K562 (cell line): ENCODE measurements at regions not wholly inside any gene's neighbourhood (a gene's known extent, or its start where the extent isn't known, plus 50 kb on each side); places are given as distances from the start of the nearest gene placed in this dataset.

ENCODE experiments used
- POLR3G ChIP-seq: IDR thresholded peaks from 2 replicates; pipeline ENCODE4 v1.6.1; 2011; ENCODE audit not compliant: insufficient read length, insufficient replicate concordance; ENCODE audit errors: extremely low read depth
- SP2 ChIP-seq: IDR thresholded peaks from 2 replicates; pipeline ENCODE4 v1.6.1; 2011; ENCODE audit warnings: mild to moderate bottlenecking, low read depth, low read length, moderate library complexity; ENCODE audit not compliant: poor library complexity, severe bottlenecking; ENCODE audit errors: extremely low read depth
- ZNF23 ChIP-seq: fragments of 250-450 bp; sonication (Bioruptor Pico); IDR thresholded peaks from 2 replicates; pipeline ENCODE4 v1.4.0; 2020; ENCODE audit warnings: mild to moderate bottlenecking
- ZNF408 ChIP-seq: fragments of 250-450 bp; sonication (Bioruptor Pico); IDR thresholded peaks from 2 replicates; pipeline ENCODE4 v1.4.0; 2020; ENCODE audit warnings: low read depth, mild to moderate bottlenecking, moderate library complexity
- TF ChIP-seq, protein P1 (sequence below), 3 experiments: IDR thresholded peaks in 2 of 3; conservative IDR thresholded peaks in 1 of 3; 2 replicates each; pipeline ENCODE4 v1.5.1; 2011 to 2012; ENCODE audit warnings: low read length in 3 of 3, mild to moderate bottlenecking in 3 of 3, control low read depth in 2 of 3, improper control_type of control experiment in 1 of 3, inconsistent platforms in 1 of 3, low read depth in 1 of 3, mixed read lengths in 1 of 3, moderate library complexity in 1 of 3; ENCODE audit not compliant: insufficient read depth in 2 of 3

DNA sequence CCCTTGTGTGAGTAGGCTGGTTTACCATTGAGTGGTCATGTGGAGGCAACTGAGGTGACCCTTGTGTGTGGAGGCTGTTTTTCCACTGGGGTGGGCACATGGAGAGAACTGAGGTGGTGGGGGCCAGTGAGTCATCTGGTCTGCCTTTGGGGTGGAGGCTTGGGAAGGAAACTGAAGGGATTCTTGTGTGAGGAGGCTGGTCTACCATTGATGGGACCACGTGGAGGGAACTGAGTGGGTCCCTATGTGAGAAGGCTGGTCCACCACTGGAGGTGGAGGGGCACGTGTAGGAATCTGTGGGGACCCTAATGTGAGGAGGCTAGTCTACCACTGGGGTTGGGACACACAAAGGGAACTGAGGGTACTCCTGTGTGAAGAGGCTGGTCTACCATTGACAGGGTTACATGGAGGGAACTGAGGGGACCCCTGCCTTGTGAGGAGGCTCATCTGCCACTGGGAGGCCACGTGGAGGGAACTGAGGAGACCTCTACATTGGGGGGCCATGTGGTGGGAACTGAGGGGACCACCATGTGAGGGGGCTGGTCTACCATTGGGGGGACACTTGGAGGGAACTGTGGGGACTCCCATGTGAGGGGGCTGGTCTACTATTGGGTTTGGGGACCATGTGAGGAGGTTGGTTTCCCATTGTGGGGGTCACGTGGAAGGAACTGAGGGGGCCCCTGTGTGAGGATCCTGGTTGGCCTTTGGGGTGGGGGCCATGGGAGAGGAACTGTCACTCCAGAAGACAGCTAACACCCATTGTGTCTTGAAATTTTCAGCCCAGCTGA lies 164.5 kb downstream of the WNT7A start:
- TF ChIP-seq, protein P1, sequence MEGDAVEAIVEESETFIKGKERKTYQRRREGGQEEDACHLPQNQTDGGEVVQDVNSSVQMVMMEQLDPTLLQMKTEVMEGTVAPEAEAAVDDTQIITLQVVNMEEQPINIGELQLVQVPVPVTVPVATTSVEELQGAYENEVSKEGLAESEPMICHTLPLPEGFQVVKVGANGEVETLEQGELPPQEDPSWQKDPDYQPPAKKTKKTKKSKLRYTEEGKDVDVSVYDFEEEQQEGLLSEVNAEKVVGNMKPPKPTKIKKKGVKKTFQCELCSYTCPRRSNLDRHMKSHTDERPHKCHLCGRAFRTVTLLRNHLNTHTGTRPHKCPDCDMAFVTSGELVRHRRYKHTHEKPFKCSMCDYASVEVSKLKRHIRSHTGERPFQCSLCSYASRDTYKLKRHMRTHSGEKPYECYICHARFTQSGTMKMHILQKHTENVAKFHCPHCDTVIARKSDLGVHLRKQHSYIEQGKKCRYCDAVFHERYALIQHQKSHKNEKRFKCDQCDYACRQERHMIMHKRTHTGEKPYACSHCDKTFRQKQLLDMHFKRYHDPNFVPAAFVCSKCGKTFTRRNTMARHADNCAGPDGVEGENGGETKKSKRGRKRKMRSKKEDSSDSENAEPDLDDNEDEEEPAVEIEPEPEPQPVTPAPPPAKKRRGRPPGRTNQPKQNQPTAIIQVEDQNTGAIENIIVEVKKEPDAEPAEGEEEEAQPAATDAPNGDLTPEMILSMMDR (IDR thresholded peaks at IDR 0.05 in 2 of 3, conservative IDR thresholded peaks at IDR 0.05 in 1 of 3; ENCODE audit: insufficient read depth in 2 of 3, low read depth in 1 of 3, low read length in 3 of 3), result no peak
- TF ChIP-seq ZNF408 (CRISPR knock-in tag) (no peak), POLR3G (no peak), SP2 (no peak), ZNF23 (no peak)
